ENCODE measurements at regions not wholly inside any gene's neighbourhood (a gene's known extent, or its start where the extent isn't known, plus 50 kb on each side); places are given as distances from the start of the nearest gene placed in this dataset.

DNA sequence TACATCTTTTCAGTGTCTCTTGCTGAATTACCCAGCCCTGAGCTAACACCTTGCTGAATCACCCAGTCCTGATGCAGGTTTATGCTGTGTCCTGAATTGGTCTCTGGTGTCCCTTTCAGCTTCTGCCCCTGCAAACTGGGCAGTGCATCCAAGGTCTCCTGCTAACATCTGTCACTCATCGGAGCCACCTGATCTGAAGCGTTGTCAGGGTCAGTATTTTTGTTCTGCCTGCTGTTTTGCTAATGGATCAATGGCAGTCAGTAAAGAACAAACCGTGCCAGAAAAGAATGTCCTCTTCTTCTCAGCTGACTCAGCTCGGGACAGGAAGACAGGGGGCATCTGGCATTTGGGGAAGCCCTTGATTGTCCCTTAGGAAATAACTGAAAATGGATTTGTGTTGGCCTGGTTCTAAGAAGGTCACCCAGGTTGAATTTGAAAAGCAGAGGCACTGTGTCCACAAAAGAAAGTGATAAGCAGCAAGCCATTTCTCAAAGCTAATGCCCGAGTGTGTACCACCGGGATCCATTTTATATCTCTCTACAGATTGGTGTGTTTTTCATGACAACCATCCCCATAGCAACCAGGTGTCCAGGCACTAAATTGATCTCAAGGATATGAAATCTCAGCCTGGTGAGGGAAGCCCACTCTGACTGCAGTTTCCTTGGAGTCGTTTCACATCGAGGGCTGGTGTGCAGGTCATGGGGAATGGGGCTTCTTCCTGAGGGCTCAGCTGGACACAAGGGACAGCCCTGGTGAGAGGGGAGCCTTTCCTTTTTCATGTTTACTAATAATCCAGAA lies 109.7 kb upstream of the IRF2BP2 start:
- DNase-seq (ENCODE audit: low read depth) = no peak
- TF ChIP-seq, protein P1, sequence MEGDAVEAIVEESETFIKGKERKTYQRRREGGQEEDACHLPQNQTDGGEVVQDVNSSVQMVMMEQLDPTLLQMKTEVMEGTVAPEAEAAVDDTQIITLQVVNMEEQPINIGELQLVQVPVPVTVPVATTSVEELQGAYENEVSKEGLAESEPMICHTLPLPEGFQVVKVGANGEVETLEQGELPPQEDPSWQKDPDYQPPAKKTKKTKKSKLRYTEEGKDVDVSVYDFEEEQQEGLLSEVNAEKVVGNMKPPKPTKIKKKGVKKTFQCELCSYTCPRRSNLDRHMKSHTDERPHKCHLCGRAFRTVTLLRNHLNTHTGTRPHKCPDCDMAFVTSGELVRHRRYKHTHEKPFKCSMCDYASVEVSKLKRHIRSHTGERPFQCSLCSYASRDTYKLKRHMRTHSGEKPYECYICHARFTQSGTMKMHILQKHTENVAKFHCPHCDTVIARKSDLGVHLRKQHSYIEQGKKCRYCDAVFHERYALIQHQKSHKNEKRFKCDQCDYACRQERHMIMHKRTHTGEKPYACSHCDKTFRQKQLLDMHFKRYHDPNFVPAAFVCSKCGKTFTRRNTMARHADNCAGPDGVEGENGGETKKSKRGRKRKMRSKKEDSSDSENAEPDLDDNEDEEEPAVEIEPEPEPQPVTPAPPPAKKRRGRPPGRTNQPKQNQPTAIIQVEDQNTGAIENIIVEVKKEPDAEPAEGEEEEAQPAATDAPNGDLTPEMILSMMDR (conservative IDR thresholded peaks at IDR 0.05; ENCODE audit: low read depth, low read length) = no peak
- no peak overlapping the region for H3K4me3 ChIP-seq (ENCODE audit: low read length)

DNA sequence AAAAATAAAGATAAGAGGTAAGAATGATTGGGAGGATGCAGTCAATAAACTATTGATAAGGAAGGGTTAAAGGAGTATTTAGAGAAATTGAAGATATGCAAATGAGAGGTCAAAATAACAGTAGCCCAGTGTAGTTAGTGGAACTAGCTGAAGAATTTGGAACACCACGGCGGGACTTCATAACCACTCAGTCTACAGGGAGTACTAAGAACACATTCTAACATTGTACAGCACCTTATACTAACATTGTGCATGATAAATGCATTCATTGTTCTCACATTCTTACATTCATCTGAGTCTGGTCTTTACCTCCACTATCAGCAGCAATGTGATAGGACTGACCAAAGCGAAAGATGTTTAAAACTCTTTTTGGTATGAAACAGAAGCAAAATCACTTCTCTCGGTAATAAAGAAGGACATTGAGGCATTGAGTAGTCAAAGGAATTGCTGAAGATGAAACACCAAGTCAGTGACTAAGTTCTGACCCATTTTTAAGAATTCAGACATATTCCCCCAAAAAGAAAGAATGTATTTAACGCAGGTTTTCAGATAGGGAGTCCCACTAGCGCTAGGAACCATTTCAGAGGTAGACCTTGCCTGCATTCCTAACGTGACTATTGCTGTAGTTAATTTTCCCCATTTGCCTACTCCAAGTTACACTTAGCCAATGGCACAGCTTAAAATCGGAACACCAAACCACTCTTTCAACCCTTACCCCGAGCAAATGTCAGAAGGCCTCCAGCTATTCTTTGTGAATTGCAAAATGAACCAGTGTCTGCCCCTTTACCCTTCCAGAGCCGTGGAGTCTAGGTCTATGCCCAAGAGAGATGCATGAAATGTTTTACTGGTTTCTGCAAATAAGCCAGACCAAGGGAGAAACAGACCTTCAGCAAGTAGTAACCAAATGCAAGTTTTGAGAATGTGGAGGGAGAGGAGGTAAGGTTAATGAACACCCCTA lies 108.8 kb upstream of the IRF2BP2 start:
- no peak for DNase-seq (ENCODE audit: low read depth)
- H3K4me3 ChIP-seq (ENCODE audit: low read length) = no peak overlapping the region
- TF ChIP-seq, protein P1 (conservative IDR thresholded peaks at IDR 0.05; ENCODE audit: low read depth, low read length) = no peak

DNA sequence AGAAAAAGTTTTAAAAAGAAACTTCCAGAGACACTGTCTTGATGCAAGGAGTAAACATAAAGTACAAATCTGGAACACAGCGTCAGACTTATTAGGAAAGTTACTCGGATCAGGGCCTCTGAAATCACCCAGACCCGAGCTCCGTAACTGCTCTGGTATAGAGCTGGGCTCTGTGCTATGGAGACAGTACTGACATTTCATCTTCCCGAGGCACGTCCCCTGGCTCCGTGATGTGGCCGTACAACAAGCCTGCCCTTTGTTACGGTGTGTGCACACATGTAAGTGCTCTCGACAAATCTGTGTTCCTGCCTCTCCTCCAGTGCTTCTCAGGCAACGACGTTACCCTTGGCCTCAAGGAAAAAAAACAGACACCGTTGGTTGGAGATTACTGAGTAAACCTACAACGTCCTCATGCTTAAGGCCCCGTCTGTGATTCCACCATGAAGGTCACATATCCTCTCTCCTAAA lies 107.0 kb upstream of the IRF2BP2 start:
- TF ChIP-seq, protein P1 (conservative IDR thresholded peaks at IDR 0.05; ENCODE audit: low read depth, low read length) = no peak
- DNase-seq (ENCODE audit: low read depth) = no peak

GRCh38 chr1:234715252-234716014 lies 105.5 kb upstream of the IRF2BP2 start:
- TF ChIP-seq, protein P1 (conservative IDR thresholded peaks at IDR 0.05; ENCODE audit: low read depth, low read length) = no peak
- DNase-seq (ENCODE audit: low read depth) = no peak
- H3K4me3 ChIP-seq (ENCODE audit: low read length) = no peak overlapping the region

More for the DNA sequence above, 107.0 kb upstream of the IRF2BP2 start:
- no peak overlapping the region for H3K4me3 ChIP-seq (ENCODE audit: low read length)

DNA sequence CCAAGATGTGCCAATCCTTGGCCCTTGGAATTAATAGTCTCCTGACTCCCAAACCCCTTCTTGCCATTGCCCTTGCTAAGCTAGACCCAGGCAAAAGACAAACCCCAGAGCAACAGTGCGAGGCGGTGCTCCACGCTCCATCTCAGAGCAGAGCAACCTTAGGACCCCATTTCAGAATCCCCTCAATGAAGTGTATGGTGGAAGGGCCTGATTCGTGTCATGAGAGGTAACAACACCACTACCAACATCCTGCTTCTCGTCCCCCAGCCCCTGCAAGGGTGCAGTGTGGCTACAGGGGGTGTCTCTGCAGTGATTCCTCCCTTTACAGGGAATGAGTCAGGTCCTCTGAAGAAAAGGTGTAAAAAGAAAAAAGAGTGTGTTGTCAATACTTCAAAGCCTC lies 103.9 kb upstream of the IRF2BP2 start:
- no peak for DNase-seq (ENCODE audit: low read depth)
- TF ChIP-seq, protein P1 (conservative IDR thresholded peaks at IDR 0.05; ENCODE audit: low read depth, low read length) = no peak

GRCh38 chr1:234713440-234713839 lies 103.5 kb upstream of the IRF2BP2 start:
- no peak for DNase-seq (ENCODE audit: low read depth)
- H3K4me3 ChIP-seq (ENCODE audit: low read length) = no peak overlapping the region
- TF ChIP-seq, protein P1 (conservative IDR thresholded peaks at IDR 0.05; ENCODE audit: low read depth, low read length) = no peak

More for the DNA sequence above, 103.9 kb upstream of the IRF2BP2 start:
- H3K4me3 ChIP-seq (ENCODE audit: low read length) = no peak overlapping the region

Measured in retinal pigment epithelial cell (primary cell).